OCI-M1 (cell line): ENCODE measurements at regions not wholly inside any gene's neighbourhood (a gene's known extent, or its start where the extent isn't known, plus 50 kb on each side); places are given as distances from the start of the nearest gene placed in this dataset.

Experiments
- DNase-seq: peaks from one replicate; lab custom pipeline; 2025; lab: John Stamatoyannopoulos, UW

DNA sequence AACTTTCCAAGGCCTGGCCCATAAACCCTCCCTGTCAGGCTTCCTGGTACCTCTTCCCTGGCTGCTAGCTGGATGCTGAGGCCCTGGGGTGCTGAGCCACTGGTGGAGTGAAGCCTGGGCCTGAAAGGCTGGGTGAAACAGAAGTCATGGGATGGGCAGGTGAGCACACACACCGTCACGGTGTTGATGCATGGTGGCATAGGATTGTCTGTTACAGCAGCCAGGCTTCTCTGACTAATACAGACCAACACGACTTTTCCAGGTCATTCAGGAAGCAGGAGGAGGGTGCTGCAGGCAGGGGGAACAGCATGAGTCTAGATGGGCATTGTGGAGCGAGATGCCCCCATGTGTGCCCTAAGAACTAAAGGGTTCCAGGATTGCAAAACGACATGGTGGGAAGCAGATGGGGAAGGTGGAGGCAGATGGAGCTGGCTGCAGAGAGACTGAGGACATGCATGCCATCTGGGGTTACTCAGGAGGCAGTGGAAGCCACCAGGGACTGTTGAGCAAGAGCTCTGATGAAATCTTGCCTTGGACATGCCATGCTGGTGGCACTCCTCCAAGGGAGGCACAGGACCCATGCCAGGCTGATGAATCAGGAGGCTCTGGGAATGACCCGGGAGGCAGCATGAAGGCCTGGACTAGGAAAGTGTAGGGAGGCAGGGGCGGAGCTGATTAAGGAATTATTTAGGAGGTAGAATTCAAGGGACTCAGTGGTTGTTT lies 480.9 kb downstream of the TSN start:
- no peak for DNase-seq

DNA sequence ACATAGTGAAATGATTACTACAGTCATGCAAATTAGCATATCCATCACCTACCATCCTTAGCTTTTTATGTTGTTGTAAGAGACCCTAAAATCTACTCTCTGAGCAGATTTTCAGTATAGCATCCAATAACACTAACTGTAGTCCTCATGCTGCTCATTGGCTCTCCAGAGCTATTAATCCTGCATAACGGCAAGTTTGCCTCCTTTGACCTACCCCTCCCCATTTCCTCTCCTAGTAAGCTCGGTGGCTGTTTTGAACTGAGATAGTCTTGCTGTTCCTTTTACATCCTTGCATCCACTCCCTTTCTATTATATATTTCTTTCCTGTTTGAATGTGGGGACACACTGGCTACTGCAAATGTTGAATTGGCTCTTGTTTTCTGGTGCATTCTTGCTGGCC lies 481.5 kb downstream of the TSN start:
- DNase-seq, result no peak

DNA sequence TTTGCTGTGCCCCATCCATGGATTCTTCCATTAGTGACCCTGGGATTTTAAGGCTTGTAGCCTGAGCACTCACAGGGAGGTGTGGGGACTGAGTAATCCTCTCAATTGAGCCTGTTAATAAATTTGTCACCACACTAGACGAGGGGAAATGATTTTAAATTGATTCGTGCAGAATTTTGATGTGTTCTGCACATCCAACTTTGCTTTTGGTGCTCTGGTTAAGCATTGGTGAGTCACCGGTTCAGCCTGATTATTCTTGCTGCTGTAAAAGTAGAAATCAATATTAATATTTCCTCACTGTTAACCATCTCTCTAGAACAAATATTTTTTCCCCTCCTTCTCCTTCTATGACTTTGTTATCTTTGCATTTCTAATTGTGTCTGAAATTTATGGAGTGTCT lies 482.0 kb downstream of the TSN start:
- no peak for DNase-seq

DNA sequence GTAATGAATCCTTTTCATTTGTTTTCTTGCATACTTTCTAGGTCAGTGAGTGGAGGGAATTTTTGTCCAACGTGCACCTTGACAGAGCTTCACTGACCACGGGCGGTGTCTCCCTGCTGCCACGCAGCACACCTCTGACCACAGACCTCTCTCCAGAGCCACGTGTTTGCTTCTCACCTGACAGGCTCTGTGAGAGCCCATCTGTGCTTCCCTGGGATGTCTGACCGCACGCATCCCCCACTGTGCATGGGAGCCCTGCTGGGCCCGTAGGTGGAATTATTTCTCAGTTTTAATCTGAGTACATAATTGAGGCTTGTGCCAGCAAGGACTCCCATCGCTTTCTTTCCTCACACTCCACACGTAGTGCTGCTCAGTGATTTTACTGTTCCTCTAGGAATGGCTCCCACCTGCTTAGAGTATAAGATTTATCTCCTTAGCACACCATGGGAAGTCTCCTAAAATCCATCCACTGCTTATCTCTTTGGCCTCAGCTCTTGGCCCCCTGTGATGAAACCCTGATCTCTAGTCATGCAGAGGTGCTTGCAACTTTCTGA lies 482.6 kb downstream of the TSN start:
- DNase-seq, result no peak

DNA sequence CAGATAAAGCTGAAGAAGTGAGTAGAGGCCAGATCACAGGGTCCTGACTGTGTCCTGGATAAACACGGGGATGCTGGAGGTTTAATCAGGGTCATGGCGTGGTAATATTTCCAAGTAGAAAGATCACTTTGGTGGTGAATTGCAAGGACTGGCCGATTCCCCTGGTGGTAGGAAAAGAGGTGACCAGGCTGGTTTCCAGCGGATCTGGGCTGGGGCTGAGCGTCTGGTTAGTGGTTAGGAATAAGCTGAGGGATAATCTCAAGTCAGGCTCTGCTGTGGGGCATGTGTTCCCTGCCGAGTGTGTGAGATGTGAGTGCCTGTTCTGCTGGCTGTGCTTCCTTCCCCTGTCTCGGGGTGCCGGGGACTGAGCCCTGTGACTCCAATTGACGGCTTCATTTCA lies 484.0 kb downstream of the TSN start:
- DNase-seq, result no peak

DNA sequence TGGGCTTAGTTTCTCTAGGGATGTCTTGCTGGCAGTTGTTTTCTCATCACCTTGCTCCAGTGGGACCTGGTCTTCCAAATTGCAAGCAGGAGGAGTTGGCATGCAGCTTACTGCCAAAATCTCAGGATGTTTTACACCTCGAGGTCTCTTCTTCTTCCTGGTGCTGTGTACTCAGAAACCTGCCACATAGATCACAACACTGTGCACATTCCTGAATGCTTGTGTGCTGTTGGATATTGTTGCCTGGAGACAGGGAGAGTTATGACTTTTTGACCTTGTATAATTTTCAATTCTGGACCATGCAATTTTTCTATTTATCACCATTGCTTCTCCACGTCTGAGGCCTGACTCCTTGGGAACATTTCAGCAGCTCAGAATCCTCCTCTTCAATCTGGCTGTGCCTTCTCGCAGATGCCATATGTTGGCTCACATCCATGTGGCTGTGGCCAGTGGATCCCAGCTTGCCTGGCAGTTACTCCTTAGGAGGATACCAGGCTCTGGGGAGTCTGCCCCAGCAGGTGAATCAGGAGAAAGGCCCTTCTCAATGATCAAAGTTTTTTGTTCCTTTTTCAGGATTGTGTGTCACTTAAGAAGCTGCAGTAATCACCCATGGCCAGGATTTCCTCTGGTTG lies 489.3 kb downstream of the TSN start:
- no peak for DNase-seq

DNA sequence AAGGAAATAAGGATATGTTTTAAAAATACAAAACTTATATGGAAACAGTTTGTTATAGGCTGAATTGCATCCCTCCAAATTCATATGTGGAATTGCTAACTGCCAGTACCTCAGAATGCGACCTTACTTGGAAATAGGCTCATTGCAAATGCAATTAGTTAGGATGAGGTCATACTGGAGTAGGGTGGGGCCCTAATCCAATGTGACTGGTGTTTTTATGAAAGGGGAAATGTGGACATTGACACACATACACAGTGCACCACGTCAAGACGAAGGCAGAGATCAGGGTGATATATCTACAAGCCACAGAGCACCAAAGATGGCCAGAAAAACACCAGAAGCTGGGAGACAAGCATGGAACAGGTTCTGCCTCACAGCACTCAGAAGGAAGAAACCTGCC lies 494.2 kb downstream of the TSN start:
- peak; percentile 32 for DNase-seq

DNA sequence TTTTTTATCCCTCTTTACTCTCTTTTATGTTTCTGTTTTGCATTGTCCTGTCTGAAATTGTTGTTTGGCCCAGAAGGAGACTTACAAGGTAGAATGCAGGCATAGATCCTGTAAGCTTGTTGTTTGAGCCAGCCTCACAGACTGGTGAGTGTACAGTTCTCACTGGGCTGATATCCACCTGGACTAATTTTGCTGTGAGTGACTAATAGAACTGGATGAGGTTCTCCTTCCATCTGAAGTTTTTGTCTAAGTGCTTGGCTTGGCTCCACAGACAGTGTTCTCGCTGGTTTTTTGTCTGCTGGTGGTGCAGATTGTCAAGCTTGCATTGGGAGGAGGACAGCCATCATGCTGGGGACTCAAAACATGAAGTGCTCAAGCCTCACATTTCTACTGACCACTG lies 495.7 kb downstream of the TSN start:
- no peak for DNase-seq

DNA sequence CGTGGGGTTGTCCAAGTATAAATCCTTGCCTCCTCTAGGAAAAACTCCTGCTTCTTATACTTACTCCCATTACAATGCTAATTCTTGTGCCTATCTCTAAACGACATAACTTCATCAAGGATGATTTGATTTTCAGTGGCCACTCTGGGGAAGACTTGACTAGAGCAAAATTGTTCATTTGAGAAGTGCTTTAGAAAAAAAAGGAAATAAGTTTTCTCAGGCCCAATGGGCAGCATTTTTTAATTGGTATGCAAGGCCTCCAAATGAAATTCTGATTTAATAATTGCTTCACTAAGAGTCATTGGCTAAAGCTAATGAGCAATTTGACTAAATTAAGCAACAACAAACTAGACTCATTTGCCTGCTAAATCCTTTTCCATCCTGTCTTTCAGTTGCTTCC lies 496.1 kb downstream of the TSN start:
- DNase-seq, result no peak

DNA sequence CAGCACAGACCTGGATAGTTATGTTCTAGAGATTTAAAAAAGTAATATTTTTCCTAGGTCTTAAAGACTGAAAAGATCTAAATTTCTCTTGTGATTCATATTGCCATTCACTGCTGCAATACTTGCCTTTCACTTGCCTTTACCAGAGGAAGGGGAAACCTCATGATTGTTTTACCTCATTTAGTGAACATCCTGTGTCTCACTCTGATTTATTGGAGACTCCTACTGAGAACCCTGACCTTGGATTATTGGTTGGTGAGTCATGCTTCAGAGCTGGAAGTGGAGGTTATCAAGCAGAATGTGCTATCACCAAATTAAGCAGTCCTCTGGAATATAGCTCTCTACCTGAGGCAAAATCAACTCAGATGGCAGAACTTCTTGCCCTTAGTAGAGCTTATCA lies 500.5 kb downstream of the TSN start:
- DNase-seq, result no peak

DNA sequence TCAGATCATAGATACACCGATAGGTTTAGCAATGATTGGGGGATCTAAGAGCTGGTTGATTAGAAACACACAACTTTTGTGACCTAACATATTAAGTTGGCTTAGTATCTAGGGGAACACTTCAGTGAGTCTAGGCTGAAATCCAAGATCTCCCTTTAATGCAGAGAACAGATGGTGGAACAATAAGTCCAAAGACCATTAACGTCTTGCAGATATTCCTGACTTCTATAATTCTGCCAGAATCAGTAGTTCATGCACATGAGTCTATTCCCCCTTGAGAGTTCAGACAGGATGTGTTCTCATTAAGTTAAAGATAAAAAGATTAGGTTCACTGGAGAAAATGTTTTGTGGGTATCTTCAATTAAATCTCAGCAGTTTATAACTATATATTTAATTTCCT lies 506.5 kb downstream of the TSN start:
- no peak for DNase-seq

DNA sequence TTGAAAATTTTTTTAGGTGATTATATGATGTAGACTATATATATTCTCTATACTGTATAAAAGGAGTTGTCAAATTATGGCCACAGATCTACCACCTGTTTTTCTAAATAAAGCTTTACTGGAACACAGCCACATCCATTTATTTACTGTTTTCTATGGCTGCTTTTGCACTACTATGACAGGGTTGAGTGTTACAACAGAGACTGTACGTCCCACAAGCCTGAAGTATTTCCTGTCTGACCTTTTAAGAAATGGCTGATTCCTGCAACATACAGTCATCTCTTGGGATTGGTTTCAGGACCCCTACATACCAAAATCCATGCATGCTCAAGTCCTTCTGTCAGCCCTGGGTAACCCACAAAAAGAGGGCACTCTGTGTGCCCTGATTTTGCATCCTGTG lies 508.3 kb downstream of the TSN start:
- no peak for DNase-seq

DNA sequence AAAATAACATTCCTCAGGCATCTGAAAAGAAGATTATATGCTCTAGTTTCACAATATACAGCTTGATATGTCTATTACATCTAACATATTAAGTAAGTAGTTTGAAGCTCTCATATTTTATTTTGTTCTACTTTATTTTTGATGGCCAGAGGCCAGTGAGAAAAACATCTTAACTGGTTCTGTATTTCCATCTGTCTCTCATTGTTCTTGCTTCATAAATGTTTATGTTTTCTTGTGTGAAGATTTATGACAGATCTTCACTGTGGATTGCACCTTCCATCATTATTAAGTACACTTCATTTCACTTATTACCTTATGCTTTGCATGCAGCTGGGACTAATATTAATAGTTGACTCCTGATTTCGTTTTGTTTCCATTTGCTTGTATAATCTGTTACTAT lies 511.2 kb downstream of the TSN start:
- DNase-seq, result no peak

DNA sequence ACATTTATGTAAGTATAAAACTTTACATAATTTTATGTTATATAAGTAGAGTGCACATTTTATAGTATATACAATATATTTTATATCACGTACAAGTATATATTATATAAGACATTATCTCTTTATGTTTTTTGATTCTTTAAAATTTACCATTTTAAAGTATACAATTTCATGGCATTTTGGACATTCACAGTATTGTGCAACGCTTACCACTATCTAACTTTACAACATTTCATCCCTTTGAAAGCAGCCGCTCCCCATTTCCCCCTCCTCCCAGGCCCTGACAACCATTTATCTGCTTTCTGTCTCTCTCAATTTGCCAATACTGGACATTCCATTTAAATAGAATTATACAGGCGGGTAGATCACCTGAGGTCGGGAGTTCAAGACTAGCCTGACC lies 512.5 kb downstream of the TSN start:
- DNase-seq, result peak; percentile 48

DNA sequence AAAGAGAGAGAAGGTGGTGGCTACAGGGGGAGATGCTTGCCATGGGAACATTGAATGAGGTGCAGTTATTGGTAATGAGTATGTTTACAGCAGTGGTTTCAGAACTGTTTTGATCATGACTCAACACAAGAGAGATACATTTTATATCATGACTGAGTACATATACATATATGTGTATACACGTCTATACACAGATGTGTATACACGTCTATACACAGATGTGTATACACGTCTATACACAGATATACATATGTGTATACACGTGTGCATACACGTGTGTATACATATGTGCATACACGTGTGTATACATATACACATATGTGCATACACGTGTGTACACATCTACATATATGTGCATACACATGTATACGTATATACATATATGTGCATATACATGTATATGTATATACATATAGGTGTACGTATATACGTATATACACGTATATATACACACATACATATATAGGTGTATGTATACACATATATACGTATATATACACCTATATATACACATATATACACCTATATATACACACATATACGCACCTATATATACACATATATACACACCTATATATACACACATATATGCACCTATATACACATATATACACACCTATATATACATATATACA lies 518.5 kb downstream of the TSN start:
- no peak for DNase-seq

DNA sequence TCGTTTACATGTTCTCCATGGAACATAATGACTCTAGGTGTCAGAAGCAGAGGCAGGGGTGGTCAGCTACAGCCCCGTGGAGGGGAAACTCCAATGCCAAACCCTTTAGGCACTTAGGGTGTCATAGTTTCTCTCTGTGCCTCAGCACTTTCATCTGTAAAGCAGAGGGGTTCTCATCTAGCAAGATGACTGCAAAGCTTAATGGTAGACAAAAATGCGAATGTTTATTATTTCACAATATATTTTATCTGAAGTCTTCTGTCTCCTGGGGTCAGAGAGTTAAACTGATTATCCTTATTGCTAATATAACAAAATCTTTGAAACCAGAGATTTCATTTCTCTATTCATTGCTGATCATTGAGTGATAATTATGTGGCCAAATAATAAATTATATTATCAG lies 522.5 kb downstream of the TSN start:
- no peak for DNase-seq

DNA sequence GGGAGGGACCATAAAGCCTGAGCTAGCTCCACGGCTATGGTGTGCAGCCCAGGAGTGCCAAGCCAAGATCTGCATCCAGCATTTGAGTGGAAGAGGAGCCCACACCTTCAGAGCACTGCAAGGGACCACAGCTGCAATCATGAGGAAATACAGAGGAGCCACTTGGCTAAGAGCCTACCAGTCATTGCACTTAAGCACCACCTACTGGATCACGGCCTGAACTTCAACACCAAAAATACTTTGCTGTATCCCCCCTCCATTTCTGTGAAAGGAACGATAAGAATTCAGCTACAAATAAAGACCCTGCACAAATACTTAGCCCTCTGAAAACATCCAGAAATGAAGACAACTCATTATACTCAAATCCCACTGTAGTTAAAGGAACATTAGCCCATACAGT lies 545.3 kb downstream of the TSN start:
- peak; percentile 54 for DNase-seq

DNA sequence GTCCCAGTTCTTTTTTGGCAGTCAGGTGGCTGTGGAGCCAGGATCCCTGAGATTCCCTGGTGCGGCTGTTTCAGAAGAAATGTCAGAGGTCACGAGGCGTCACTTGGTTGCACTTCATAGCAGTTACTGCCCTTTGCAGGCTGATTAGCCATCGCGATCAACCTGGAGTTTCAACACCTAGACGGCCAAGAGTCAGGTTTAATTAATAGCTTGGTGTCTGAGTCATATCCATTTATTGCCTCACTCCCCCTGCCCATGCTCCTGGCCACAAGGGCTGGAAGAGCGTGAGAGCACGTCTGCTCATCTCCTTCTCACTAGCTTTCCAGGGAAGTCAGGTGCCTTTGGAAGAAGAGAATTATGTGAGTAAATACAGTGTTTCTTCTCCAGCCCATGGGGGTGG lies 552.3 kb downstream of the TSN start:
- DNase-seq, result no peak

DNA sequence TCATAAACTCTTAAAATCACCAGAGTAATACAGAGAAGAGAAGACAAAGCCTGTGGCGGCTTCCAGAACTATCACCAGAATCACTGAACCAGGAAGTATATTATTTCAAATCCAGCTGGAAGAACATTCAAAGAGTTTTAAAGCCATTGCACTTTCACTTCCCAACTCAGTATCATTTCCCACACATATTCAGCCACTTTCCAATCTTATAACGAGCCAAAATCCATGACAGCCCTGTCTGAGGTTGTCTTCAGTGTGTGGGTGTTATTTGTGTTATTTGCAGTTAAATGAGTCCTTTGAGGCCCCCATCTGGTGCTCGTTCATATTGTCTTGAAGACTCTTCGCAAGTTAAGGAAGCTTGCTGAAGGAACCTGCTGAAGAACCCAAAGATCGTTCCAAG lies 559.9 kb downstream of the TSN start:
- DNase-seq, result peak; percentile 15

DNA sequence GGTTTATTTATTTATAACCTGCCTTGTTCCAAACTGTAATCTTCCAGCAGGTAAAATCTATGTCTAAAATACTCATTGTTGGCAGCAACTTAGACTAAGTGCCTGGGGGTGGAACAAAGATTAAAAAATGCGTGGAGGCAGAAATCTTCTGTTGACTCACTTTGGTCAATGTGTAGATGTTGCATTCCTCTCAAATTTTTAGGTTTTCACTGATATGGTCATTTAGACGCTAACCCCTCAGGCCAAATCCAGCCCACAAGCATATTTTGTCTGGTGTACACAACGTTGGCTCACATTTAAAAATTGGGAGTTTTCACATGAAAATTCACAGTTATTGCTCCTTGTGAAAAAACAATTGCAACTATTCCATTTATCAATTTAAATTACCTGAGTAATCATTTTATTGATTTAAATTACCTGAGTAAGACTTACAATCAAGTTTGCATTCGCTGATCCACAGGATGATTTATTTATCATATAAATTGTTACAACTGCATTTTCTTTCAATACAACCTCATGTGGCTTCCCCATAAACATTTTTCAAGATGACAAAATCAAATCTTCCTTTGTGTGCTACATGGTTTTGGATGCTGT lies 564.2 kb downstream of the TSN start:
- DNase-seq, result no peak

DNA sequence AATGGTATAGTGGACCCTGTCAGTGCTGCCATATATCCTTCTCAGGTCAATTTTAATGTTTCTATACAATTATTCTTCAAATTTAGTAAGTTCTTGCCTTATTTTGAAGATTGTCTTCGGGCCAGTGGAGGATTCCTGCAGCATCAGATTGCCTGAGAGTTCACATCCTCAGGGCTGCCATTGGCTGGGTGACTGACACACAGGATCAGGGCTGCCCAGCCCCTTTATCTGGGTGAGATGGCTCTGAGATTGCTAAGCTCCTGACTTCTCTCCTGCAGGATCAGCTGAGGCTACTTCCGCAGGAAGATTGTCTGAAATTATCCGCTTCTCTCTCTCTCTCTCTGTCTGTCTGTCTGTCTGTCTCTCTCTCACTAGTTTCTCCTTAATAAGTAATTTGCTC lies 567.4 kb downstream of the TSN start:
- DNase-seq, result no peak

DNA sequence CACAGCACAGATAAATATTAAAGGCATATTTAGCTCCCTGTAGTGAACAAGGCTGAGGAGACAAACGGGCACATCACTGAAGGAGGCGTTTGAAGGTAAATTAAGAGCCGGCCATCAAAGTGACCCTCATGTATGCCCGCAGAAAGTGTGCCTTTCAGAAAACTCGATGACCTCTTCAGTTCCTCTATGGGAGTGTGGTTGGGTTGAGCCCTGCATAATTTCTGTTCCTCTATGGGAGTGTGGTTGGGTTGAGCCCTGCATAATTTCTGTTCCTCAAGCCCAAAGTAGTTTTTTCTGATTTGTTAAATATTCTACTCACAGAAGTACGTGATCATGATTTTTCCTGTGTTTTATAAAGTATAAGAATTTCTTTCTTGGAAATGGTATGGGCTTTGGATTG lies 568.5 kb downstream of the TSN start:
- no peak for DNase-seq

DNA sequence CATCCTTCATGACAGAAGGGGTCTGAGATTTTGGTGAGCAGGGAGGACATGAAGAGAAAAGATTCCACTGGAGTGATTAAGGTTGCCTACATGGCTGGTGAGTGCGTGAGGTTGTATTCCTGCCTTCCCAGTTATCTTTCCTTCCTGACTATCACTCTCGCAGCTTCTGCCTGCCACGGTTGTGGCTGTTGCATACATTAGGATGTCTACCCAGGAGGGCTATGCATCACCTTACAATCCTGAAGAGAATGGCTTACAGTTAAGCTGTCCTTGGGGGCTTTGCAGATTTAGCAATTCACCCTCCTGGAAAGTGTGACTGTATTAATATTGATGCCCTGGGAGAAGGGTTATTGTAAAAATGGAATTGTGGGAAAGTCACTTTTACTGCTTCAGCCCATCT lies 571.0 kb downstream of the TSN start:
- DNase-seq, result no peak
